ENCODE measurements at regions not wholly inside any gene's neighbourhood (a gene's known extent, or its start where the extent isn't known, plus 50 kb on each side); places are given as distances from the start of the nearest gene placed in this dataset.

DNA sequence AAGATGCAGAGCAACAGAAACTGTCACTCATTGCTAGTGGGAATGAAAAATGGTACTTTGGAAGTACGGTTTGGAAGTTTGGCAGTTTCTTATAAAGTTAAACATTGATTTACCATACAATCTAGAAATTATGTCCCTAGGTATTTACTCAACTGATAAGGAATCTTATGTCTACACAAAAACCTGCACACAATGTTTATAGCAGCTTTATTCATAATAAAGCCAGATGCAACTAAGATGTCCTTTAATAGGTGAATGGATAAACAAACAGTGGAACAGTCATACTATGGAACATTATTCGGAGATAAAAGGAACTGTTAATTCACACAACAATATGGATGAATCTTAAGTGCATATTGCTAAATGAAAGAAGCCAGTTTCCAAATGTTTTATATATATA, 96.2 kb upstream of the SIRPA start:
- Histone ChIP-seq H3K9me3 (ENCODE audit: low read depth, low read length) (no peaks in the 10 kb centered on the region), H3K36me3 (ENCODE audit: insufficient read depth, low read length) (no peaks in the 10 kb centered on the region), H3K9ac (ENCODE audit: insufficient read length) (no peak overlapping the region), H3K27ac (no peak overlapping the region), H3K4me3 (no peak overlapping the region)
- no peak for TF ChIP-seq EZH2 (IDR thresholded peaks at IDR 0.05)
- no peak for TF ChIP-seq POLR2AphosphoS5 (IDR thresholded peaks at IDR 0.05; ENCODE audit: borderline replicate concordance, low read depth, low read length)
- DNase-seq (ENCODE audit: low read depth, low spot score): no peak

DNA sequence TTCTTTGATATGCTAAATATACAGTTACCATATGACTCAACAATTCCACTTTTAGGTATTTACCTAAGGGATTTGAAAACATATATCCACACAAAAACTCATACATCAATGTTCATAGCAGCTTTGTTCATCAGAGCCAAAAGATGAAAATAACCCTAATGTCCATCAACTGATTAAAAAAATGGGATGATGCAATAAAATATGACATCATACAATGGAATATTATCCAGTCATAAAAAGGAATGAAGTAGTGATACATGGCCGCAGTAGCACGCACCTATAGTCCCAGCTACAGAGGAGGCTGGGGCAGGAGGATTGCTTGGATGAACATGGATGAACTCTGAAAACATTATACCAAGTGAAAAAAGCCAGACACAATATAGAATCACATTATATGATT, 101.4 kb upstream of the SIRPA start:
- Histone ChIP-seq H3K4me3 (no peak overlapping the region), H3K36me3 (ENCODE audit: insufficient read depth, low read length) (no peaks in the 10 kb centered on the region), H3K9ac (ENCODE audit: insufficient read length) (no peak overlapping the region), H3K9me3 (ENCODE audit: low read depth, low read length) (no peaks in the 10 kb centered on the region), H3K27ac (no peak overlapping the region)
- DNase-seq (ENCODE audit: low read depth, low spot score): no peak
- no peak for TF ChIP-seq POLR2AphosphoS5 (IDR thresholded peaks at IDR 0.05; ENCODE audit: borderline replicate concordance, low read depth, low read length)
- no peak for TF ChIP-seq FOXP2 (optimal IDR thresholded peaks at IDR 0.05; ENCODE audit: control extremely low read depth, extremely low read length, insufficient read depth)
- TF ChIP-seq EZH2 (IDR thresholded peaks at IDR 0.05): no peak

DNA sequence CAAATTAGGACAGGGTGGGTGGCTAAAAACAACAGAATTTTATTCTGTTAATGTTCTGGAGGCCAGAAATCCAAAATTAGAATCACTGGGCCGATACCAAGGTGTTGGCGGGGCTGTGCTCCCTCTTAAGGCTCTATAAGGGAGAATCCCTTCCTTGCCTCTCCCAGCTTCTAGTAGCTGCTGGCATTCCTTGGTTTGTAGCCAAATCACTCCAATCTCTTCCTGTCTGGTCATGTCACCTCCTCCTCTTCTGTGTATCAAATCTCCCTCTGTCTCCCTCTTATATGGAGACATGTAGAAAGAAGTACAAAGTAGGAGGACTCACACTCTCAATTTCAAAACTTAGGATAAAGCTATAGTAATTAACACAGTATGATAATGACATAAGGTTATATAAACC, 102.9 kb upstream of the SIRPA start:
- no peak overlapping the region for H3K4me3 ChIP-seq

DNA sequence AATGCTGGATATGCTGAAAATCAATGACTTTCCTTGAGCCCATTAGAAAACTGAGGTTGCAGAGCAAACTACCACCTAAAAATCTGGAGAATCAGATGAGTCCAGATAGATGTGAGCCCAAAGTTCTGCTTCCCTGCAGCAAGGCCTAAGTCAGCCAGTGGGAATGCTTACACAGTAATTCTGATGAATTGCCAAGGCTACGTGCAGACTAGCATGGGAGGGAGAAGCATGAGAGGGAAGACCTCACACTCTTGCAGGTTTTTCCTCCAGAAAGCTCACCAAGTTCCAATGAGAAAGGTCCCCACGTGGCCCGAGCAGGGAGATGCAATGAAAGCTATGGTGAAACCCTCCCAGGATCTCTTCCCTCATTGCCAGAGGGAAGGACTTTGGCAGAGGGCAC, 104.8 kb upstream of the SIRPA start:
- Histone ChIP-seq H3K36me3 (ENCODE audit: insufficient read depth, low read length) (no peaks in the 10 kb centered on the region), H3K27ac (peak overlapping the region; percentile 72), H3K9ac (ENCODE audit: insufficient read length) (peak overlapping the region; percentile 0), H3K9me3 (ENCODE audit: low read depth, low read length) (no peaks in the 10 kb centered on the region), H3K4me3 (peak overlapping the region; percentile 10; the same call in 1 of the 2 replicates)
- no peak for DNase-seq (ENCODE audit: low read depth, low spot score)
- no peak for TF ChIP-seq FOXP2 (optimal IDR thresholded peaks at IDR 0.05; ENCODE audit: control extremely low read depth, extremely low read length, insufficient read depth)
- TF ChIP-seq POLR2AphosphoS5 (IDR thresholded peaks at IDR 0.05; ENCODE audit: borderline replicate concordance, low read depth, low read length): no peak
- no peak for TF ChIP-seq EZH2 (IDR thresholded peaks at IDR 0.05)

More for the DNA sequence above, 102.9 kb upstream of the SIRPA start:
- DNase-seq (ENCODE audit: low read depth, low spot score): no peak
- Histone ChIP-seq H3K27ac (no peak overlapping the region), H3K9me3 (ENCODE audit: low read depth, low read length) (no peaks in the 10 kb centered on the region), H3K9ac (ENCODE audit: insufficient read length) (no peak overlapping the region), H3K36me3 (ENCODE audit: insufficient read depth, low read length) (no peaks in the 10 kb centered on the region)
- no peak for TF ChIP-seq POLR2AphosphoS5 (IDR thresholded peaks at IDR 0.05; ENCODE audit: borderline replicate concordance, low read depth, low read length)
- TF ChIP-seq FOXP2 (optimal IDR thresholded peaks at IDR 0.05; ENCODE audit: control extremely low read depth, extremely low read length, insufficient read depth): no peak
- no peak for TF ChIP-seq EZH2 (IDR thresholded peaks at IDR 0.05)

DNA sequence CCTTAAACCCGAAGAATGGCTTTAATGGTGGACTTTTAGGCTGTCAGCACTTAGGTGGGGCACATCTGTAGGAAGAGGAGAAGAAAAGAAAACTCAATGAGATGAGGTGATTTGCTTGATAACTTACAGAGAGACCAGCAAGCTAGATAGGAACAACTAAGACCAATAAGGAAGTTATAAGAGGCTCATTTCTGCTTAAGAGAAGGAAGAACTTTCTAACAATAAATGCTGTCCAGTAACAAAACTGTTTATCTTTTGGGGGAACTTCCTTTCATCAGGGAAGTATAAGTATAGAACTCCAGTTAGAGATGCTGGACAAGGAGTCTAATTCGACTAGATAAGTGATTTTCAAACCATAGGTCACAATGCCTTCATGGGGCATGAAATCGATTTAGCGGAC, 107.2 kb upstream of the SIRPA start:
- no peak for TF ChIP-seq POLR2AphosphoS5 (IDR thresholded peaks at IDR 0.05; ENCODE audit: borderline replicate concordance, low read depth, low read length)
- TF ChIP-seq FOXP2 (optimal IDR thresholded peaks at IDR 0.05; ENCODE audit: control extremely low read depth, extremely low read length, insufficient read depth): no peak
- no peak for TF ChIP-seq EZH2 (IDR thresholded peaks at IDR 0.05)
- H3K9me3 ChIP-seq (ENCODE audit: low read depth, low read length): no peaks in the 10 kb centered on the region
- H3K9ac ChIP-seq (ENCODE audit: insufficient read length): no peak overlapping the region
- no peaks in the 10 kb centered on the region for H3K36me3 ChIP-seq (ENCODE audit: insufficient read depth, low read length)
- no peak overlapping the region for H3K27ac ChIP-seq
- H3K4me3 ChIP-seq: no peak overlapping the region
- no peak for DNase-seq (ENCODE audit: low read depth, low spot score)

DNA sequence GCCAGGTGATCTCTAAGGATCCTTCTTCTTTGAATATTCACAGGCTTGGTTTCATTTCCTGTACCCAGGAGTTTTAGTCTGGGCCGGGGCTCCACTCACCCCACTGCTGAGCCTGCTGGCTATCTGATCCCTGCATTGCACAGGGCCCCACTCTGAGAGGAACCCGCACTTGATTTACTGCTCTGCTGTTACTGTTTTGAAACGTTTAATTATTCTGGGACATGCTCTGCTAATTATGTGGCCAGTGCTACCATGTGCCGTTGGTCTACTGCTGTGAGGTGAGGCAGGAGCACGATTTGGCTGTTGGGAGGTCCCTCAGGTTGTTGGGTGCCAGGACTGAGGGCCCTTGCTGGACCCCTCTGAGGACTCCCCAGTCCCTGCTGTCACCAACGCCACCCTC, 108.7 kb upstream of the SIRPA start:
- no peak overlapping the region for H3K4me3 ChIP-seq
- DNase-seq (ENCODE audit: low read depth, low spot score): no peak
- H3K27ac ChIP-seq: no peak overlapping the region
- no peaks in the 10 kb centered on the region for H3K9me3 ChIP-seq (ENCODE audit: low read depth, low read length)
- no peaks in the 10 kb centered on the region for H3K36me3 ChIP-seq (ENCODE audit: insufficient read depth, low read length)
- no peak overlapping the region for H3K9ac ChIP-seq (ENCODE audit: insufficient read length)
- no peak for TF ChIP-seq EZH2 (IDR thresholded peaks at IDR 0.05)
- TF ChIP-seq FOXP2 (optimal IDR thresholded peaks at IDR 0.05; ENCODE audit: control extremely low read depth, extremely low read length, insufficient read depth): no peak
- TF ChIP-seq POLR2AphosphoS5 (IDR thresholded peaks at IDR 0.05; ENCODE audit: borderline replicate concordance, low read depth, low read length): no peak

DNA sequence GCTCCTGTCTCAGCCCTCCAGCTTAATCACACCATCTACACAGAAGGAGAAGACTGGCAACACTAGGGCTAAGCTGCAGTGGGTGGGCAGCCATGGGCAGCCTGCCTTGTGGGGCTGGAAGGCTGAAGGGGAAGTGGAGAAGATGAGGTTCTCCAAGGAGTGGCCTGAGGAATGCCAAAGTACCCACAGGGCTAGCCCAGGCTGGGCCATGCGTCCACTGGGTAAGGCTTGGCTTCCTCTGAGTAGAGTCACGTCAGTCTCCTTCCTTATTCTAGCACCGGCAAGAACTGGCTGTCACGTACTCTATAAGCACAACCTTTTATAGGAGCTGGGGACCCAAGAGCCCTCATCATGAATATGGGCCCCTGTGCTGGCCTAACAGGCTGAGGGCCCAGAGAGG, 110.6 kb upstream of the SIRPA start:
- TF ChIP-seq FOXP2 (optimal IDR thresholded peaks at IDR 0.05; ENCODE audit: control extremely low read depth, extremely low read length, insufficient read depth) (no peak), POLR2AphosphoS5 (IDR thresholded peaks at IDR 0.05; ENCODE audit: borderline replicate concordance, low read depth, low read length) (no peak), EZH2 (IDR thresholded peaks at IDR 0.05) (no peak)
- H3K4me3 ChIP-seq: no peak overlapping the region
- DNase-seq (ENCODE audit: low read depth, low spot score): no peak

DNA sequence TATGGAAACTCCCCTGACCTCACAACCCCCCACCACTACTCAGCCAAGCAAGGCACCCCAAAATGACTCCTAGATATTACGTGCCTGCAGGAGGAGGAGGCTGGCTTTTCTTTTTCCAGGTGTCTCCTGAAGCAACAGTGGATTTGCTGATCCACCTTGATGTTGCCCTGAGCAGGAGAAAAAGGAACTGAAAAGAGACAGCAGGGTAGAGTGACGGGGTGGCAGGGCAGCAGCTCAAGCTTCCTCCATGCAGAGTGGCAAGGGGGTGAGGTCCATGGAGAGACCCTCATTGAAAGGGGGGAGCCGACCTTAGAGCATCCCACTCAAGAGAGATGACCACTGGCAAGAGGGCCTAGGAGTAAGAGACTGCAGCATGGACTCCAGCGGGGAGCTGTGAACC, 112.0 kb upstream of the SIRPA start:
- TF ChIP-seq EZH2 (IDR thresholded peaks at IDR 0.05) (no peak), POLR2AphosphoS5 (IDR thresholded peaks at IDR 0.05; ENCODE audit: borderline replicate concordance, low read depth, low read length) (no peak), FOXP2 (optimal IDR thresholded peaks at IDR 0.05; ENCODE audit: control extremely low read depth, extremely low read length, insufficient read depth) (no peak)
- Histone ChIP-seq H3K36me3 (ENCODE audit: insufficient read depth, low read length) (no peaks in the 10 kb centered on the region), H3K27ac (no peak overlapping the region), H3K9me3 (ENCODE audit: low read depth, low read length) (no peaks in the 10 kb centered on the region), H3K9ac (ENCODE audit: insufficient read length) (no peak overlapping the region), H3K4me3 (no peak overlapping the region)
- DNase-seq (ENCODE audit: low read depth, low spot score): no peak

More for the DNA sequence above, 110.6 kb upstream of the SIRPA start:
- Histone ChIP-seq H3K36me3 (ENCODE audit: insufficient read depth, low read length) (no peaks in the 10 kb centered on the region), H3K9me3 (ENCODE audit: low read depth, low read length) (no peaks in the 10 kb centered on the region), H3K9ac (ENCODE audit: insufficient read length) (no peak overlapping the region), H3K27ac (no peak overlapping the region)

DNA sequence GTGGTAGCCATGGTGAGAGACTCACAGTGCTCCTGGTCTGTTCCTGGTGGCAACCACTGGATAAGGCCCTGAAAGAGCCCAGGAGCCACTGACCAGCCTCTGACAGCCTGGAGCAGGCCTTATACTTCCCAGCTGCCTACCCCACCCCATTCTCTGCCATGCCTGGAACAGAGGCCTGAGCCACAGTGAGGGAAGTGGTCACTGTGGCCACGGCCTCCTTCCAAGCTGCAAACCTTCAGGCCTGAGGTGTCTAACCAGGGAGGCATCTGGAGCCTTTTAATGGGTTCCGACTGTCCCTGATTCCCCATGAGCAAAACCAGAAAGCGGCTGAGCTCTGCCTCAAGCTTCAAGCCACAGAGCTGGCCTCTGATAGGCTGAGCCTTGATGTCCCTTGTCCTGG, 113.0 kb upstream of the SIRPA start:
- Histone ChIP-seq H3K4me3 (no peak overlapping the region), H3K36me3 (ENCODE audit: insufficient read depth, low read length) (no peaks in the 10 kb centered on the region), H3K9me3 (ENCODE audit: low read depth, low read length) (no peaks in the 10 kb centered on the region), H3K9ac (ENCODE audit: insufficient read length) (no peak overlapping the region), H3K27ac (no peak overlapping the region)
- TF ChIP-seq EZH2 (IDR thresholded peaks at IDR 0.05) (no peak), FOXP2 (optimal IDR thresholded peaks at IDR 0.05; ENCODE audit: control extremely low read depth, extremely low read length, insufficient read depth) (no peak), POLR2AphosphoS5 (IDR thresholded peaks at IDR 0.05; ENCODE audit: borderline replicate concordance, low read depth, low read length) (no peak)
- no peak for DNase-seq (ENCODE audit: low read depth, low spot score)

All from SK-N-MC (cell line).